ENCODE measurements at regions not wholly inside any gene's neighbourhood (a gene's known extent, or its start where the extent isn't known, plus 50 kb on each side); places are given as distances from the start of the nearest gene placed in this dataset.

DNA sequence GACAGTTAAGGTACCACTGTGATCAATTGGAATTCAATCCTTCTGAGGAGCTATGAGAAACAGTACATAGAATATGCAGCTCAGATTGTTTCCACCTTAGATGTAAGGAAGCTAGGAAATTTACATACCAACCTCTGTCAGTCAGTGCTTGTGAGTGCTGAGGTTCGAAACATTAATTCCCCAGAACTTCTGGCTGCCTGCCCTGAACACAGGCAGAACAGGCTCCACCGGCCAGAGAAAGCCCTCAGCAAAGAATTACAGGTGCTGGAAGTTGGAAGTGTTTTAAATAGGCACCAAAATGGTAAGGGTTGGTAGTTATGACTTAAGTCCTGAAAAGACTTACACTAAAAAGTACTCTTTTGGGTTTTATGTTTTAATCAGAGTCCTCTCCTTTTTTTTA is 651.8 kb downstream of the C4orf33 start:
- TF ChIP-seq, protein P1, sequence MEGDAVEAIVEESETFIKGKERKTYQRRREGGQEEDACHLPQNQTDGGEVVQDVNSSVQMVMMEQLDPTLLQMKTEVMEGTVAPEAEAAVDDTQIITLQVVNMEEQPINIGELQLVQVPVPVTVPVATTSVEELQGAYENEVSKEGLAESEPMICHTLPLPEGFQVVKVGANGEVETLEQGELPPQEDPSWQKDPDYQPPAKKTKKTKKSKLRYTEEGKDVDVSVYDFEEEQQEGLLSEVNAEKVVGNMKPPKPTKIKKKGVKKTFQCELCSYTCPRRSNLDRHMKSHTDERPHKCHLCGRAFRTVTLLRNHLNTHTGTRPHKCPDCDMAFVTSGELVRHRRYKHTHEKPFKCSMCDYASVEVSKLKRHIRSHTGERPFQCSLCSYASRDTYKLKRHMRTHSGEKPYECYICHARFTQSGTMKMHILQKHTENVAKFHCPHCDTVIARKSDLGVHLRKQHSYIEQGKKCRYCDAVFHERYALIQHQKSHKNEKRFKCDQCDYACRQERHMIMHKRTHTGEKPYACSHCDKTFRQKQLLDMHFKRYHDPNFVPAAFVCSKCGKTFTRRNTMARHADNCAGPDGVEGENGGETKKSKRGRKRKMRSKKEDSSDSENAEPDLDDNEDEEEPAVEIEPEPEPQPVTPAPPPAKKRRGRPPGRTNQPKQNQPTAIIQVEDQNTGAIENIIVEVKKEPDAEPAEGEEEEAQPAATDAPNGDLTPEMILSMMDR (IDR thresholded peaks at IDR 0.05), result no peak
- TF ChIP-seq ZFX (IDR thresholded peaks at IDR 0.05; ENCODE audit: borderline replicate concordance), result no peak
